ENCODE measurements at regions not wholly inside any gene's neighbourhood (a gene's known extent, or its start where the extent isn't known, plus 50 kb on each side); places are given as distances from the start of the nearest gene placed in this dataset.

GRCh38 chr6:44742828-44743372 lies 355.4 kb downstream of the CDC5L start:
- TF ChIP-seq TCF7L2 (IDR thresholded peaks at IDR 0.05; ENCODE audit: low read depth, low read length) (no peak), SIN3A (IDR thresholded peaks at IDR 0.05; ENCODE audit: borderline replicate concordance, insufficient read depth, low read depth, low read length) (no peak), POLR2AphosphoS5 (IDR thresholded peaks at IDR 0.05; ENCODE audit: low read depth, low read length) (no peak)
- TF ChIP-seq, protein P1, sequence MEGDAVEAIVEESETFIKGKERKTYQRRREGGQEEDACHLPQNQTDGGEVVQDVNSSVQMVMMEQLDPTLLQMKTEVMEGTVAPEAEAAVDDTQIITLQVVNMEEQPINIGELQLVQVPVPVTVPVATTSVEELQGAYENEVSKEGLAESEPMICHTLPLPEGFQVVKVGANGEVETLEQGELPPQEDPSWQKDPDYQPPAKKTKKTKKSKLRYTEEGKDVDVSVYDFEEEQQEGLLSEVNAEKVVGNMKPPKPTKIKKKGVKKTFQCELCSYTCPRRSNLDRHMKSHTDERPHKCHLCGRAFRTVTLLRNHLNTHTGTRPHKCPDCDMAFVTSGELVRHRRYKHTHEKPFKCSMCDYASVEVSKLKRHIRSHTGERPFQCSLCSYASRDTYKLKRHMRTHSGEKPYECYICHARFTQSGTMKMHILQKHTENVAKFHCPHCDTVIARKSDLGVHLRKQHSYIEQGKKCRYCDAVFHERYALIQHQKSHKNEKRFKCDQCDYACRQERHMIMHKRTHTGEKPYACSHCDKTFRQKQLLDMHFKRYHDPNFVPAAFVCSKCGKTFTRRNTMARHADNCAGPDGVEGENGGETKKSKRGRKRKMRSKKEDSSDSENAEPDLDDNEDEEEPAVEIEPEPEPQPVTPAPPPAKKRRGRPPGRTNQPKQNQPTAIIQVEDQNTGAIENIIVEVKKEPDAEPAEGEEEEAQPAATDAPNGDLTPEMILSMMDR (IDR thresholded peaks at IDR 0.05) = no peak
- TF ChIP-seq, protein P2, sequence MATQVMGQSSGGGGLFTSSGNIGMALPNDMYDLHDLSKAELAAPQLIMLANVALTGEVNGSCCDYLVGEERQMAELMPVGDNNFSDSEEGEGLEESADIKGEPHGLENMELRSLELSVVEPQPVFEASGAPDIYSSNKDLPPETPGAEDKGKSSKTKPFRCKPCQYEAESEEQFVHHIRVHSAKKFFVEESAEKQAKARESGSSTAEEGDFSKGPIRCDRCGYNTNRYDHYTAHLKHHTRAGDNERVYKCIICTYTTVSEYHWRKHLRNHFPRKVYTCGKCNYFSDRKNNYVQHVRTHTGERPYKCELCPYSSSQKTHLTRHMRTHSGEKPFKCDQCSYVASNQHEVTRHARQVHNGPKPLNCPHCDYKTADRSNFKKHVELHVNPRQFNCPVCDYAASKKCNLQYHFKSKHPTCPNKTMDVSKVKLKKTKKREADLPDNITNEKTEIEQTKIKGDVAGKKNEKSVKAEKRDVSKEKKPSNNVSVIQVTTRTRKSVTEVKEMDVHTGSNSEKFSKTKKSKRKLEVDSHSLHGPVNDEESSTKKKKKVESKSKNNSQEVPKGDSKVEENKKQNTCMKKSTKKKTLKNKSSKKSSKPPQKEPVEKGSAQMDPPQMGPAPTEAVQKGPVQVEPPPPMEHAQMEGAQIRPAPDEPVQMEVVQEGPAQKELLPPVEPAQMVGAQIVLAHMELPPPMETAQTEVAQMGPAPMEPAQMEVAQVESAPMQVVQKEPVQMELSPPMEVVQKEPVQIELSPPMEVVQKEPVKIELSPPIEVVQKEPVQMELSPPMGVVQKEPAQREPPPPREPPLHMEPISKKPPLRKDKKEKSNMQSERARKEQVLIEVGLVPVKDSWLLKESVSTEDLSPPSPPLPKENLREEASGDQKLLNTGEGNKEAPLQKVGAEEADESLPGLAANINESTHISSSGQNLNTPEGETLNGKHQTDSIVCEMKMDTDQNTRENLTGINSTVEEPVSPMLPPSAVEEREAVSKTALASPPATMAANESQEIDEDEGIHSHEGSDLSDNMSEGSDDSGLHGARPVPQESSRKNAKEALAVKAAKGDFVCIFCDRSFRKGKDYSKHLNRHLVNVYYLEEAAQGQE (IDR thresholded peaks at IDR 0.05; ENCODE audit: insufficient read depth in 1 of 2, low read depth in 2 of 2, low read length in 1 of 2) = no peak
